ENCODE measurements at regions not wholly inside any gene's neighbourhood (a gene's known extent, or its start where the extent isn't known, plus 50 kb on each side); places are given as distances from the start of the nearest gene placed in this dataset.

DNA sequence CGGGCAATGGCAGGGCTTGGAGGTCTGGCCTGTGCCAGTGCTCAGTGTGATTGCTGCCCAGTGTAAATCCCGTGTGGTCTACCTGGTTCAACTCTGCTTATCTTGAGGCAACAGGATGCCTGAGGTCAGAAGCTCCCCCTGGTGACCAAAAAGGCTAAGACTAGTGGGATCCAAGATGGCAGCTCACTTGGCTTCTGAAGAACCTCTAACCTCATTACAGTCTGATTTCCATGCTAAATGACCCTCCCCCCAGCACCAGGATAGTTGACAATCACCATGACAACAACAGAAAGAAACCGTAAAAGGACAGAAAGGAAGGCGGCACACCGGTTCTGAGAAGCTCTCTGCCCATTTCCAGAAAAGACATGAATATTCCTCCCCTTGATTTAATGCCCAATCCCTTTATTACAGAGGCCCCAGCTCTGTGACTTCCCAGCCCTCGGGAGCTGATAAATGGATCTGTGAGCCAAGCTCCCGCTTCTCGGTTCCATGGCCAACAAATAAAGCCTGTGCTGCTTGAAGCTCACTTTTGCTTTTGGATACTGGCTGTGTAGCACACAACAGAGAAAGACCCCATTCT lies 398.4 kb downstream of the CTTN start:
- no peak for DNase-seq (ENCODE audit: low spot score)

GRCh38 chr11:70798296-70798695 lies 400.0 kb downstream of the CTTN start:
- no peak for DNase-seq (ENCODE audit: low spot score)

GRCh38 chr11:70799386-70799785 lies 401.1 kb downstream of the CTTN start:
- DNase-seq (ENCODE audit: low spot score) = no peak

GRCh38 chr11:70802185-70802584 lies 403.9 kb downstream of the CTTN start:
- no peak for DNase-seq (ENCODE audit: low spot score)

DNA sequence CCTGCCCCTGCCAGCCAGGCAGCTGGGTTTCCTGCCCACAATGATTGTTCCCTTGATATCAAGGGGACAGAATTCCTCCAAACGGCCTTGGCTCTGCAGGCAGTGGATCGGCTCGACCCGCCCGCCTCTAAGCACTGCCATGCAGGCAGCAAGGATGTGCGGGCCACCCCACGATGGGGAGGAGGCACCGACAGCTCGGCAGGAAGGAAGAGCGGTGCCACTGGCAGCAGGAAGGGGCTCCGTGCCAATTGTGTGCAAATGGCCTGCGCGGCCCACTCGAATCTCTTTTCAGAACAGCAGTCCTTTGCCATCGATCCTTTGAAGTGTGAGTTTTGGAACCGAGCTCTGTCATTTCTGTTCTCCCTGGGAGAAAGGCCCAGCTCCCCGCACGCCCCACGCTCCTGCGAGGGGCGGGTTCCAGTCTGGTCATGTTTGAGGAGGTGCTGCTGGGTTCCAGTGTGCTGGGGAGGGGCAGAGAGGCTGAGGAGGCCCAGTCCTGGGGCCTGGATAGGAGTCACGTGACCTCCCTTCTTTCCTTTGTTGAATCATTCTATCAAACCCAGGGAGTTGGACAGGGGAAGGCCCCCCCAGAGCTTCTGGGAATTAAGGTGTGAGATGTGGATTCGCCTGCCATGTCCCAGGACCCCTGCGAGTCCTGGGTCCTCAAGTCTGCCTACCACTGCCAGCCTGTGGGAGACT lies 406.0 kb downstream of the CTTN start:
- no peak for DNase-seq (ENCODE audit: low spot score)

GRCh38 chr11:70805243-70805642 lies 406.9 kb downstream of the CTTN start:
- no peak for DNase-seq (ENCODE audit: low spot score)

DNA sequence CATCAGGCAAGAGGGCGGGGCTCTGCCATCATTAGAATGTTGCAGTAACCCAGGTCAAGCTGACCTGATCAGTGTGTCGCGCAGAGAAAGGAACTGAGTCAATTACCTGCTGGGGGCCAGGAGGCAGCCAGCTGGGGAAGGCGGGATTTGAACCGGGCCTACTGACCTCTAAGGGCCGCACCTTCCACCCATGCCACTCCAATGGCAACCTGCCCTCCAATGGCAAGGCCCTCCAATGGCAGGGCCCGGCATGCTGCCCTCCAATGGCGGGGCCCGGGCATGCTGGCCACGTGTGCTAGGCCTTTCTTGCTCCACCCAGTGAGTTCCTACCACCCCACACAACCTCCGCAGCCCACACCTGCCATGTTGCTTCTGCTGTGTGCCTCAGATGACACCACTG lies 407.6 kb downstream of the CTTN start:
- no peak for DNase-seq (ENCODE audit: low spot score)

DNA sequence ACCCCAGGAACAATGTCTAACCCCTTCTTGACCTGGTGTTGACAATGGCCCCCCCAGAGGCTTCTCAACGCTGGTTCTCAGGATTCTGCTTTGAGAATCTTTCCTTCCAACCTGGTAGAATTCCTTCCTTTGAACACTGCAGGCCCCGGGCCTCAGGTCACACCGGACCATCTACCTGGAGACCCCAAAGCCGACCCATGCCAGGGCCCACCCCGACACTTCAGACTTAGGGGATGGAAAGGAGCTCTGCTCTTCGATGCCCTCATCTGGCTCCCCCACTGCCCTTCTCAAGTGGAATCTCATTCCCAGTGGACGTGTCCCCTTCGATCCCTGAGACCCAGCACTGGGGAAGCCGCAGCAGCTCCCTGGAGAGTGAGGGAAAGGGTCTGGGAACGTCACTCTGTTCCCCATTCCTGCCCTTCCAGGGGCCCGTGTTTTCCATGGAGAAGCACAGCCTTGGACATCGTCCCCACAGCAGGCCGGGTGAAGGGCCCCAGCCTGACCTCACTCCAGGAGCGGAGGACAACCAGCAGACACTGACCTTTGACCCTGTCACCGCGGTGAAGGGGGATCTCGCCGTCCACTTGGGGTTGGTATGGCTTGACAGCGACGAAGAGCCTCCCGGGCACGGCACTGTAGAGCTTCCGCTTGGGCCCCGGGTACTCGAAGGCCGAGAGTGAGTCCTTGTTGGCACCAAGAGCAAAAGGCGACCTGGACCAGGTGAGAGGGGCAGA lies 408.3 kb downstream of the CTTN start:
- no peak for DNase-seq (ENCODE audit: low spot score)

DNA sequence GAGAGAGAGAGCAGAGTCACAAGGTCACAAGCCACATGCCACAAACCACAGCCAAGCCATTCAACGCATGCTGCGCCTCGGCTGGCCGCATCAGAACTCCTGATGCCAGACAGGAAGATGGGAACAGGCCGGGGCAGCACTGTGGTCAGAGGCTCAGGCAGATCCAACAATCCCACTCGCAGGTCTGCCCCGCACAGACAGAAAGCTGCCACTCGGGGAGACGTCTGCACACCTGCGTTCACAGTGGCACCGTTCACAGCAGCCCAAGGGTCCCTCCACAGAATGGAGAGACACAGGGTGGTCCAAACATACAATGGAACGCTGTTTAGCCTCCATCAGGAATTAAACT lies 408.8 kb downstream of the CTTN start:
- DNase-seq (ENCODE audit: low spot score) = no peak

- no peak for DNase-seq (ENCODE audit: low spot score)
Measured at GRCh38 chr11:70808686-70809375, 410.5 kb downstream of the CTTN start.

DNA sequence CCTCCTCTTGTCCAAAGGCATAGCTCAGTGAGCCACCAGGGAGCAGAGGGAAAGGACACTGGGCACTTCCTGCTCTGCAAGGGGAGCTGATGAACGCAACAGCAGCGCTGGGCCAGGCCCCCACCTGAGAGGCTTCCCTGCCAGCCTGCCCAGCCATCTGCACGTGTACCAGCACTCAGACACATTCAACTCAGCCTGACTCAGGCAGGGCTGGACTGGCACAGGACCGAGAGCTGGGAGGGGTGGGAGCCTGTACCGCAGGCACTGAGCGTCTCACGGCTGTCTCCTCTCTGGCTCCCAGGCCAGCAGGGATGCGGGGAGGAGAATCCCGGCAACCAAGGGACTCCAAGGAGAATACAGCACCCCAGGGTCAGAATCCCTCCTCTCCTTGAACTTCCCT lies 411.8 kb downstream of the CTTN start:
- no peak for DNase-seq (ENCODE audit: low spot score)

DNA sequence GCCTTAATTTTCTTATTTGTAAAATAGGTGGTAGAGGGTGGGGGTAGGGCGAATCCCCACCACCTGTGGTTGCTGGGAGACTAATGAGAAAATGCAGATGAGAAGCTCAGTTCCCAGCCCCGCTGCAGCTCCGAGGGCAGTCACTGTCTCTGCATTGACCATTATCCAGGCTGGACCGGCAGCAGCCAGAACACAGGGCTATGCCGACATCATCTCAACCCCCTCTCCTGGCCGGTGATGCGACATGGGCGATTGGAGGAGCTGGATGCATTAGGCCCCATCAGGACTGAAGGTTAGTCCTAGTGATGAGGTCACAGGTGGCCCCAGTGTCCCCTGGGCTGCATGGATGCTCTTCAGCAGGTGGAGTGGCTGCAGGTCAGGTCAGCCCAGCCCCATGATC lies 412.4 kb downstream of the CTTN start:
- DNase-seq (ENCODE audit: low spot score) = no peak

DNA sequence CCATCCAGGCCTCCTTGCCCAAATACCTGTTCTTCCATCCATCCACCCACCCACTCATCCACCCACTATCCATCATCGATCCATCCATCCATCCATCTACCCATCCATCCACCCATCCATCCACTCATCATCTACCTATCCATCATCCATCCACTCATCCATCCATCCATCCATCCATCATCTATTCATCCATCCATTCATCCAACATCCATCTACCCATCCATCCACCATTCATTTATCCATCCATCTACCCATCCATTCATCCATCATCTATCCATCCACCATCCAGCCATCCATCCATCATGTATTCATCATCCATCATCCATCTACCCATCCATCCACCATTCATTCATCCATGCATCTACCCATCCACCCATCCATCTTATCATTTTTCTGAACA lies 413.2 kb downstream of the CTTN start:
- no peak for DNase-seq (ENCODE audit: low spot score)

DNA sequence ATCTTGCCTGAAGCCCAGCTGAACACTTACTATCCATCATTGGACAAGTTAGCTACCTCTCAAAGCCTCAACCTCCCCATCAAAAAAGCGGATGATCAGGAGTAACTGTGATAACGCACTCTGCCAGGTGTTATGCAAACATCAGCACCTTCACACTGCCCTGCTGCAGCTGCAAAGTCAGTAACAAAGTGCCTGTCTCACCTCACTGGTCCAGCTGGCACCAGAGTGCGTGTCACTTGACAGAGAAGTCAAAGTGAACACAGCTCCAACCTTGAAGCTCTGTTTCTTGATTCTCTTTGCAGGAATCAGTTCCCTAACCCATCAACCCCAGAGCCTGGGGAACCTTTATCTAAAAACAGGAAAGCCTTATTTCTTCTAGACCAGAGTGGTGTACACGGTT lies 413.6 kb downstream of the CTTN start:
- DNase-seq (ENCODE audit: low spot score) = no peak

DNA sequence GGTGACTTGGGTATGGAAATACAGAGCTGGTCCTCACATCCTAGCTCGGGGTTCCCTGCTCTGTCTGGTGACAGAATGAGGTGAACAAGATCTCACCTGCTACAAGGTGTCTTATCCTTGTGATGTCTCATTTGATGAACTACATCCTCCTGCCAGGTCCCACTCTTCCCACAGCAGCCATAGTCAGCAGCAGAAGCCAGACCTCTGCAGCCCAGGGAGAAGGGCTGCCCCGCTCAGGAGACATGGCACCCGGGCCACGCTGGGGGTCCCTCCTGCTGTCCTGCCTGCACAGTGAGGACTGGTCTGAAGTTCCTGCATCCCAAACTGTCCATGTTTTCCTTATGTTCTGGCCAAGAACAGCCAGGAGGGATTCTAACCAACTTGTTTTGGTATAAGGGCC lies 414.1 kb downstream of the CTTN start:
- DNase-seq (ENCODE audit: low spot score) = no peak

- no peak for DNase-seq (ENCODE audit: low spot score)
Measured at GRCh38 chr11:70813651-70814050, 415.3 kb downstream of the CTTN start.

GRCh38 chr11:70815485-70815832 lies 417.1 kb downstream of the CTTN start:
- DNase-seq (ENCODE audit: low spot score) = no peak

DNA sequence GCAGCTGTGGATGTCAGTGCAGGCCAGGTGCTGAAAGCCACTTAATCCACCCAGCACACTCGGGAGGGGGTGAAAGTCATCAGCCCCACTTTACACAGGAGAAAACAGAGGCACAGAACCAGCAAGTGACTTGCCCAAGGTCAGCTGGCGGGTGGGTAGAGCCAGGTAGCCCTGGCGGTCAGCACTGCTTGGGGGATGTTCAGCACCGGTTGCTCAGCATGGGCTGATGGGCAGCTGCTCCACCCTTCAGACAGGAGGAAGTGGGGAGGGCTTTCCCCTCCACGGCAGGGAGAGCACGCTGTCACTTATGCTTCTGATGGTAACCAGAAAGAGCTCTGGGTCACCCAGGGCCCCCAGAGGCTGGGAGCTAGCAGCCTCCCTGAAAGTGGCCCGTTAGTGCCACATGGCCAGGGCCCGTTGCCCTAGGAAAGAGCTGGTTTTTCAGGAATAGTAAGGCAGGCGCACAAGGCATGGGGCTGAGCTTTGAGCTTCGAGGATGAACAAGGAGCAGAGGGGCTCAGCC lies 417.9 kb downstream of the CTTN start:
- no peak for DNase-seq (ENCODE audit: low spot score)

- no peak for DNase-seq (ENCODE audit: low spot score)
Measured at GRCh38 chr11:70818351-70818750, 420.0 kb downstream of the CTTN start.

GRCh38 chr11:70819022-70819421 lies 420.7 kb downstream of the CTTN start:
- no peak for DNase-seq (ENCODE audit: low spot score)

DNA sequence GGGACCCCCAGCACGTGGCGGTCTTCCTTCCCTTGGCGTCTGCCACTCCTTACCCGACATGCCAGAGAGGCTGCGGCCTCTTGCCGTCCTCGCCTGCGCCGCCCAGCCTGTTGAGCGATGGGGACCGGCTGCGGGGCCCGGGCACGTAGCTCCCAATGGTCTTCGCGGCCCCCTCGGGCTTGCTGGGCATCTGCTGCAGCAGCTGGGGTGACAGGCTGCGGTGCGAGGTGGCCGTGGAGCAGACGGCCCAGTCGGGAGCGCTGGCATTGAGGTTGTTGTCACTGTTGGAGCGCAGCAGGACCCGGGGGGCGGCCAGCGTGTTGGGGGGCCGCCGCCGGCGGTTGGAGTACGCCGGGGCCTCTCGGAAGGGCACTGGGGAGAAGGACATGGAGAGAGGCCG lies 422.0 kb downstream of the CTTN start:
- no peak for DNase-seq (ENCODE audit: low spot score)

- no peak for DNase-seq (ENCODE audit: low spot score)
Measured at GRCh38 chr11:70820712-70821111, 422.4 kb downstream of the CTTN start.

DNA sequence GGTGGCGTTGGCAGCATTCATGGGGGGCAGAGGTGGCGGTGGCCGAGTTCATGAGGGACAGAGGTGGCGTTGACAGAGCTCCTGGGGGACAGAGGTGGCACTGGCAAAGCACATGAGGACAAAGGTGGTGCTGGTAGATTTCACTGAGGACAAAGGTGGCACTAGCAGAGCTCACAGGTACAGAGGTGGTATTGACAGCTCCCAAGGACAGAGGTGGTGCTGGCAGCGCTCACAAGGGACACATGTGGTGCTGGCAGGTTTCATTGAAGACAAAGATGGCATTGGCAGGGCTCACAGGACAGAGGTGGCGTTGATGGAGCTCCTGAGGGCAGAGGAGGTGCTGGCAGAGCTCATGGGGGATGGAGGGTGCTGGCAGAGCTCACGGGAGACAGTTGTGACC lies 425.4 kb downstream of the CTTN start:
- DNase-seq (ENCODE audit: low spot score) = no peak

Data from hematopoietic multipotent progenitor cell treated with erythropoietin and hydrocortisone succinate and interleukin-3 and kit ligand, for 15 days (in vitro differentiated cells).